SJSA1 (cell line): ENCODE measurements at regions not wholly inside any gene's neighbourhood (a gene's known extent, or its start where the extent isn't known, plus 50 kb on each side); places are given as distances from the start of the nearest gene placed in this dataset.
"Not testable (repeated sequence)": the region's sequence is repeated elsewhere in the genome, so short reads cannot be mapped to it uniquely, and the experiment has no call there.

Source experiments
- DNase-seq, 2 experiments: peaks; one replicate each; pipeline ENCODE4 v3.0.0-alpha.2; 2015 to 2020; ENCODE audit warnings: low spot score in 2 of 2, low read depth in 1 of 2
- H3K27ac ChIP-seq: fragments of 250-450 bp; sonication (Bioruptor Pico); 2 replicates; pipeline ENCODE4 v1.5.1; 2020; ENCODE audit warnings: mild to moderate bottlenecking, moderate library complexity
- H3K27me3 ChIP-seq: fragments of 250-450 bp; sonication (Bioruptor Pico); replicated peaks from 2 replicates; pipeline ENCODE4 v1.5.1; 2020; ENCODE audit warnings: mild to moderate bottlenecking, moderate library complexity
- H3K36me3 ChIP-seq: fragments of 250-450 bp; sonication (Bioruptor Pico); 2 replicates; pipeline ENCODE4 v1.5.1; 2020; ENCODE audit warnings: mild to moderate bottlenecking
- H3K4me1 ChIP-seq: fragments of 250-450 bp; sonication (Bioruptor Pico); replicated peaks from 2 replicates; pipeline ENCODE4 v1.6.1; 2021; ENCODE audit warnings: mild to moderate bottlenecking
- H3K4me3 ChIP-seq: fragments of 250-450 bp; sonication (Bioruptor Pico); 2 replicates; pipeline ENCODE4 v1.5.1; 2020; ENCODE audit warnings: mild to moderate bottlenecking
- H3K9me3 ChIP-seq: fragments of 250-450 bp; sonication (Bioruptor Pico); replicated peaks from 2 replicates; pipeline ENCODE4 v1.5.1; 2020; ENCODE audit warnings: mild to moderate bottlenecking

- no peaks in the 10 kb centered on the region for H3K36me3 ChIP-seq
These were observed 377.5 kb upstream of the RIOK2 start for GRCh38 chr5:97560599-97560993.

GRCh38 chr5:97563050-97563657, 380.1 kb upstream of the RIOK2 start:
- Histone ChIP-seq H3K4me1 (no peaks in the 10 kb centered on the region), H3K36me3 (no peaks in the 10 kb centered on the region), H3K9me3 (no peaks in the 10 kb centered on the region), H3K27me3 (no peaks in the 10 kb centered on the region), H3K27ac (no peak overlapping the region), H3K4me3 (no peak overlapping the region)
- DNase-seq: no peak

More at GRCh38 chr5:97560599-97560993, 377.5 kb upstream of the RIOK2 start:
- DNase-seq: no peak
- no peaks in the 10 kb centered on the region for H3K9me3 ChIP-seq
- no peaks in the 10 kb centered on the region for H3K4me1 ChIP-seq
- H3K27ac ChIP-seq: no peak overlapping the region
- H3K27me3 ChIP-seq: no peaks in the 10 kb centered on the region
- H3K4me3 ChIP-seq: no peak overlapping the region

- Histone ChIP-seq H3K4me1 (no peaks in the 10 kb centered on the region), H3K27me3 (no peaks in the 10 kb centered on the region), H3K9me3 (0 out of 2 replicates have a peak, but pooled peaks cover 2% of the 10 kb centered on the region), H3K27ac (no peak overlapping the region), H3K36me3 (no peaks in the 10 kb centered on the region), H3K4me3 (no peak overlapping the region)
- no peak for DNase-seq
These were observed 385.3 kb upstream of the RIOK2 start for GRCh38 chr5:97568382-97568781.

GRCh38 chr5:97570242-97570641, 387.2 kb upstream of the RIOK2 start:
- Histone ChIP-seq H3K9me3 (0 out of 2 replicates have a peak, but pooled peaks cover 2% of the 10 kb centered on the region), H3K36me3 (no peaks in the 10 kb centered on the region), H3K27ac (no peak overlapping the region), H3K4me1 (no peaks in the 10 kb centered on the region), H3K27me3 (no peaks in the 10 kb centered on the region), H3K4me3 (no peak overlapping the region)
- DNase-seq: no peak

- Histone ChIP-seq H3K9me3 (0 out of 2 replicates have a peak, but pooled peaks cover 2% of the 10 kb centered on the region), H3K27ac (no peak overlapping the region), H3K27me3 (no peaks in the 10 kb centered on the region), H3K4me3 (no peak overlapping the region), H3K36me3 (no peaks in the 10 kb centered on the region), H3K4me1 (no peaks in the 10 kb centered on the region)
- no peak for DNase-seq
These were observed 392.3 kb upstream of the RIOK2 start for GRCh38 chr5:97575322-97575721.

GRCh38 chr5:97576956-97577355, 393.9 kb upstream of the RIOK2 start:
- no peak for DNase-seq
- Histone ChIP-seq H3K27me3 (no peaks in the 10 kb centered on the region), H3K36me3 (no peaks in the 10 kb centered on the region), H3K4me1 (no peaks in the 10 kb centered on the region), H3K9me3 (peaks cover 6% of the 10 kb centered on the region), H3K27ac (no peak overlapping the region), H3K4me3 (no peak overlapping the region)

- H3K27me3 ChIP-seq, H3K36me3 ChIP-seq, H3K27ac ChIP-seq, H3K4me1 ChIP-seq, H3K4me3 ChIP-seq, DNase-seq, H3K9me3 ChIP-seq: not testable (repeated sequence)
These were observed 396.9 kb upstream of the RIOK2 start for GRCh38 chr5:97579977-97580376.

- DNase-seq: no peak
- no peaks in the 10 kb centered on the region for H3K4me1 ChIP-seq
- H3K9me3 ChIP-seq: peaks cover 6% of the 10 kb centered on the region
- no peaks in the 10 kb centered on the region for H3K36me3 ChIP-seq
- no peak overlapping the region for H3K4me3 ChIP-seq
- no peaks in the 10 kb centered on the region for H3K27me3 ChIP-seq
- H3K27ac ChIP-seq: no peak overlapping the region
These were observed 397.7 kb upstream of the RIOK2 start for GRCh38 chr5:97580746-97581145.

GRCh38 chr5:97591781-97592180, 408.7 kb upstream of the RIOK2 start:
- Histone ChIP-seq H3K27me3 (no peaks in the 10 kb centered on the region), H3K9me3 (no peaks in the 10 kb centered on the region), H3K4me1 (no peaks in the 10 kb centered on the region), H3K27ac (no peak overlapping the region), H3K36me3 (no peaks in the 10 kb centered on the region), H3K4me3 (no peak overlapping the region)
- DNase-seq: no peak

- no peaks in the 10 kb centered on the region for H3K4me1 ChIP-seq
- no peak for DNase-seq
- H3K36me3 ChIP-seq: no peaks in the 10 kb centered on the region
These were observed 417.4 kb upstream of the RIOK2 start for GRCh38 chr5:97600486-97600885.

GRCh38 chr5:97601651-97602050, 418.6 kb upstream of the RIOK2 start:
- H3K27me3 ChIP-seq: no peaks in the 10 kb centered on the region
- no peak overlapping the region for H3K27ac ChIP-seq
- H3K9me3 ChIP-seq: peaks cover 11% of the 10 kb centered on the region
- no peaks in the 10 kb centered on the region for H3K36me3 ChIP-seq
- DNase-seq: no peak
- no peak overlapping the region for H3K4me3 ChIP-seq
- H3K4me1 ChIP-seq: no peaks in the 10 kb centered on the region

More at GRCh38 chr5:97600486-97600885, 417.4 kb upstream of the RIOK2 start:
- H3K4me3 ChIP-seq: no peak overlapping the region
- H3K9me3 ChIP-seq: peaks cover 11% of the 10 kb centered on the region
- H3K27ac ChIP-seq: no peak overlapping the region
- no peaks in the 10 kb centered on the region for H3K27me3 ChIP-seq

- Histone ChIP-seq H3K4me1 (no peaks in the 10 kb centered on the region), H3K4me3 (no peak overlapping the region), H3K9me3 (0 out of 2 replicates have a peak, but pooled peaks cover 2% of the 10 kb centered on the region), H3K36me3 (no peaks in the 10 kb centered on the region), H3K27ac (no peak overlapping the region), H3K27me3 (no peaks in the 10 kb centered on the region)
- no peak for DNase-seq
These were observed 423.5 kb upstream of the RIOK2 start for GRCh38 chr5:97606531-97606930.

- no peak for DNase-seq
- H3K36me3 ChIP-seq: no peaks in the 10 kb centered on the region
- no peak overlapping the region for H3K27ac ChIP-seq
- 0 out of 2 replicates have a peak, but pooled peaks cover 2% of the 10 kb centered on the region for H3K9me3 ChIP-seq
- H3K27me3 ChIP-seq: no peaks in the 10 kb centered on the region
- H3K4me3 ChIP-seq: no peak overlapping the region
- no peaks in the 10 kb centered on the region for H3K4me1 ChIP-seq
These were observed 425.5 kb upstream of the RIOK2 start for GRCh38 chr5:97608501-97608900.

GRCh38 chr5:97618721-97619120, 435.7 kb upstream of the RIOK2 start:
- H3K27ac ChIP-seq: no peak overlapping the region
- no peak for DNase-seq

GRCh38 chr5:97623441-97623840, 440.4 kb upstream of the RIOK2 start:
- Histone ChIP-seq H3K4me1 (no peaks in the 10 kb centered on the region), H3K9me3 (peaks cover 5% of the 10 kb centered on the region; the same call in 1 of the 2 replicates), H3K27me3 (no peaks in the 10 kb centered on the region), H3K27ac (no peak overlapping the region), H3K4me3 (no peak overlapping the region), H3K36me3 (no peaks in the 10 kb centered on the region)
- no peak for DNase-seq

More at GRCh38 chr5:97618721-97619120, 435.7 kb upstream of the RIOK2 start:
- no peaks in the 10 kb centered on the region for H3K36me3 ChIP-seq
- H3K4me1 ChIP-seq: no peaks in the 10 kb centered on the region
- H3K27me3 ChIP-seq: no peaks in the 10 kb centered on the region
- peaks cover 5% of the 10 kb centered on the region; the same call in 1 of the 2 replicates for H3K9me3 ChIP-seq
- H3K4me3 ChIP-seq: no peak overlapping the region
